ENCODE measurements at regions not wholly inside any gene's neighbourhood (a gene's known extent, or its start where the extent isn't known, plus 50 kb on each side); places are given as distances from the start of the nearest gene placed in this dataset.

DNA sequence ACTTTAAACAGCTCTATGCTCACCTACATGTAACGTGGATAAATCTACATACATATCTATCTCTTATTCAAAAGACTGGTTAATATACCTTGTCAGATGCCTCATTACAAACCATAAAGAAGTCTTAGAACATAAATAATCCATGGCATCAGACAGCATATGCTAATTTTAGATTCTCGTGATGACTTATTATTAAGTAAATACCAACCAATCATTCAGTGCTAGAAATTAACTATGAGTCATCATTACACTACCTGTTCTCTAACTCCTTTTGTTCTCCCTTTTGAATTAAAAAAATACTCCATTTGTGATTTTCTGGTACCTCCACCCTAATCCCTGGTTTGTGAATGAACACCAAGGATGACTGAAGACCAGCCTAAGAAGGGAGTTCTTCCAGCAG, 754.3 kb upstream of the ARGLU1 start:
- H3K23me2 ChIP-seq (ENCODE audit: insufficient read length, low read depth, low read length, poor library complexity, severe bottlenecking) = no peaks in the 10 kb centered on the region
- no peak overlapping the region for H2BK15ac ChIP-seq (ENCODE audit: low read depth, low read length)
- no peaks in the 10 kb centered on the region for H3K36me3 Mint-ChIP-seq (ENCODE audit: insufficient read depth in 1 of 3, low read depth in 3 of 3)
- H3K9ac ChIP-seq (ENCODE audit: extremely low read depth, insufficient read length, low read length) = no peak overlapping the region
- H3K56ac ChIP-seq (ENCODE audit: insufficient read length, low read depth, low read length) = no peak overlapping the region
- H2AFZ ChIP-seq (ENCODE audit: low read length) = no peak overlapping the region
- H4K8ac ChIP-seq (replicated peaks; ENCODE audit: insufficient read length, low read depth, low read length) = no peak overlapping the region
- no peaks in the 10 kb centered on the region for H3K9me3 ChIP-seq (ENCODE audit: control insufficient read depth, low read depth, low read length)
- no peak for TF ChIP-seq CTCF (conservative IDR thresholded peaks at IDR 0.05)
- no peak overlapping the region for H3T11ph ChIP-seq (ENCODE audit: low read length)
- H3K27ac Mint-ChIP-seq = no peak overlapping the region
- H2BK5ac ChIP-seq (ENCODE audit: insufficient read length, low read length) = no peak overlapping the region
- H3K79me1 ChIP-seq (ENCODE audit: insufficient read depth, low read depth, low read length, poor library complexity, severe bottlenecking) = no peaks in the 10 kb centered on the region
- no peak for DNase-seq
- no peak overlapping the region for H2BK12ac ChIP-seq (ENCODE audit: insufficient read length, low read depth, low read length)
- H3K27ac ChIP-seq (ENCODE audit: insufficient read length, low read depth, low read length) = no peak overlapping the region
- H3K18ac ChIP-seq (ENCODE audit: insufficient read length, low read depth, low read length) = no peak overlapping the region
- no peaks in the 10 kb centered on the region for H3K4me1 ChIP-seq (ENCODE audit: insufficient read depth, low read length)
- no peak overlapping the region for H3K4me2 ChIP-seq (ENCODE audit: insufficient read depth, insufficient read length, low read length)
- no peak overlapping the region for H2BK20ac ChIP-seq (ENCODE audit: low read depth, low read length, poor library complexity, severe bottlenecking)
- no peak overlapping the region for H3K14ac ChIP-seq (ENCODE audit: insufficient read depth, low read length)
- no peaks in the 10 kb centered on the region for H3K4me1 Mint-ChIP-seq
- WGBS (ENCODE audit: extremely low coverage, insufficient read length, low lambda C conversion rate) = no CpG with 5 or more reads among the region's 2 CpGs
- no peak overlapping the region for H2AK5ac ChIP-seq (ENCODE audit: insufficient read length, low read length)
- H3K27me3 ChIP-seq (ENCODE audit: insufficient read depth, low read length) = no peaks in the 10 kb centered on the region
- no peaks in the 10 kb centered on the region for H4K20me1 ChIP-seq (ENCODE audit: control insufficient read depth, insufficient read depth, insufficient read length)
- no peak overlapping the region for H3K4ac ChIP-seq (ENCODE audit: low read depth, low read length)
- no peak overlapping the region for H4K91ac ChIP-seq (ENCODE audit: insufficient read length, low read depth, low read length)
- H2BK120ac ChIP-seq (ENCODE audit: low read depth, low read length, poor library complexity, severe bottlenecking) = no peak overlapping the region
- H3K9me3 Mint-ChIP-seq = no peaks in the 10 kb centered on the region
- no peaks in the 10 kb centered on the region for H3K79me2 ChIP-seq (ENCODE audit: insufficient read depth, low read length)
- no peak overlapping the region for H4K5ac ChIP-seq (ENCODE audit: insufficient read length, low read depth, low read length)
- H3K27me3 Mint-ChIP-seq (ENCODE audit: low read depth) = no peaks in the 10 kb centered on the region
- no peak overlapping the region for H3K4me3 Mint-ChIP-seq
- H3K23ac ChIP-seq (ENCODE audit: insufficient read length, low read depth, low read length) = no peak overlapping the region

All from H9 (cell line).